Epithelial cell of proximal tubule (primary cell): ENCODE measurements at regions not wholly inside any gene's neighbourhood (a gene's known extent, or its start where the extent isn't known, plus 50 kb on each side); places are given as distances from the start of the nearest gene placed in this dataset.

Source experiments
- DNase-seq: peaks from one replicate; pipeline ENCODE4 v3.0.0-alpha.2; 2011; ENCODE audit warnings: low read depth
- H3K4me3 ChIP-seq: 2 replicates; pipeline ENCODE4 v1.5.1; 2011; ENCODE audit warnings: low read depth, mild to moderate bottlenecking, low read length
- CTCF ChIP-seq: conservative IDR thresholded peaks from 2 replicates; pipeline ENCODE4 v1.5.1; 2012; ENCODE audit warnings: low read depth, mild to moderate bottlenecking, low read length

- no peak overlapping the region for H3K4me3 ChIP-seq
- DNase-seq, result no peak
- no peak for TF ChIP-seq CTCF
These were observed 147.0 kb upstream of the NECTIN1 start for GRCh38 chr11:119875841-119876600.

GRCh38 chr11:119874660-119875238 is 145.7 kb upstream of the NECTIN1 start:
- no peak for TF ChIP-seq CTCF
- H3K4me3 ChIP-seq, result no peak overlapping the region
- DNase-seq, result no peak

GRCh38 chr11:119873761-119874421 is 144.9 kb upstream of the NECTIN1 start:
- H3K4me3 ChIP-seq, result no peak overlapping the region
- no peak for TF ChIP-seq CTCF
- DNase-seq, result no peak

- no peak for TF ChIP-seq CTCF
- H3K4me3 ChIP-seq, result no peak overlapping the region
- no peak for DNase-seq
These were observed 143.8 kb upstream of the NECTIN1 start for GRCh38 chr11:119872611-119873310.

GRCh38 chr11:119865661-119866156 is 136.7 kb upstream of the NECTIN1 start:
- DNase-seq, result no peak
- no peak for TF ChIP-seq CTCF
- no peak overlapping the region for H3K4me3 ChIP-seq

GRCh38 chr11:119864836-119865235 is 135.8 kb upstream of the NECTIN1 start:
- no peak for DNase-seq
- no peak overlapping the region for H3K4me3 ChIP-seq
- TF ChIP-seq CTCF, result no peak
